ENCODE measurements at regions not wholly inside any gene's neighbourhood (a gene's known extent, or its start where the extent isn't known, plus 50 kb on each side); places are given as distances from the start of the nearest gene placed in this dataset.

GRCh38 chr12:84508851-84509260, 403.7 kb downstream of the SLC6A15 start:
- Histone ChIP-seq H2AK5ac (ENCODE audit: low read depth, low read length) (no peak overlapping the region), H3K14ac (ENCODE audit: insufficient read length) (no peak overlapping the region), H4K91ac (replicated peaks; ENCODE audit: insufficient read length, low read length) (no peak overlapping the region), H4K20me1 (replicated peaks in 1 of 2; ENCODE audit: control insufficient read depth in 1 of 2, insufficient read depth in 2 of 2, low read length in 2 of 2) (no peaks in the 10 kb centered on the region), H2AFZ (ENCODE audit: low read length) (no peak overlapping the region), H3K9me3 (ENCODE audit: insufficient read depth in 2 of 2, low read depth in 1 of 2, low read length in 1 of 2) (no peaks in the 10 kb centered on the region), H3K27me3 (replicated peaks in 1 of 4; ENCODE audit: control insufficient read depth in 3 of 4, extremely low read depth in 1 of 4, insufficient read depth in 3 of 4, low read length in 3 of 4) (no peaks in the 10 kb centered on the region), H2BK15ac (ENCODE audit: low read length) (no peak overlapping the region), H2BK12ac (ENCODE audit: low read depth, low read length) (no peak overlapping the region), H2BK5ac (ENCODE audit: low read depth, low read length) (no peak overlapping the region), H2BK20ac (ENCODE audit: low read length) (no peak overlapping the region), H2BK120ac (replicated peaks; ENCODE audit: low read depth, low read length) (no peak overlapping the region), H3K36me3 (ENCODE audit: control insufficient read depth in 2 of 4, insufficient read depth in 4 of 4, low read length in 3 of 4) (no peaks in the 10 kb centered on the region), H3K9ac (replicated peaks in 1 of 4; ENCODE audit: extremely low read depth in 1 of 4, low read depth in 3 of 4, low read length in 3 of 4) (no peak overlapping the region), H3K4me2 (ENCODE audit: insufficient read depth in 1 of 2, low read depth in 2 of 2, low read length in 2 of 2) (no peak overlapping the region), H4K5ac (ENCODE audit: insufficient read length, low read depth, low read length) (no peak overlapping the region), H3K4me3 (ENCODE audit: extremely low read depth in 1 of 4, insufficient read depth in 2 of 4, low read depth in 3 of 4, low read length in 4 of 4) (no peak overlapping the region), H3K18ac (ENCODE audit: extremely low read depth, low read length) (no peak overlapping the region), H3K56ac (replicated peaks; ENCODE audit: insufficient read length, low read depth, low read length) (no peak overlapping the region), H3K79me2 (ENCODE audit: control insufficient read depth in 1 of 2, insufficient read depth in 2 of 2, low read length in 2 of 2) (no peaks in the 10 kb centered on the region), H4K8ac (ENCODE audit: extremely low read depth, insufficient read depth, low read length) (no peak overlapping the region), H3K79me1 (ENCODE audit: low read depth, low read length) (no peaks in the 10 kb centered on the region), H3K23me2 (ENCODE audit: low read depth, low read length) (no peaks in the 10 kb centered on the region), H3K27ac (ENCODE audit: low read depth, low read length) (no peak overlapping the region), H3K4me1 (replicated peaks in 1 of 4; ENCODE audit: control insufficient read depth in 3 of 4, insufficient read depth in 4 of 4, low read length in 3 of 4) (no peaks in the 10 kb centered on the region), H3K23ac (ENCODE audit: insufficient read length) (no peak overlapping the region), H3K4ac (replicated peaks; ENCODE audit: insufficient read length, low read depth, low read length) (no peak overlapping the region)
- no peak for DNase-seq (ENCODE audit: low read depth in 1 of 2, low spot score in 2 of 2)
- WGBS, 2 experiments (ENCODE audit: extremely low coverage in 1 of 2, insufficient coverage in 1 of 2, insufficient read length in 1 of 2, insufficient replicate concordance in 2 of 2, low coverage in 1 of 2, low lambda C conversion rate in 2 of 2, missing lambda C conversion rate in 1 of 2) = 86% methylated on average over 2 of the region's 2 CpGs; no CpG with 5 or more reads in 1 of the 2 experiments
- CTCF ChIA-PET (ENCODE audit: partially characterized antibody) = interaction anchor here (0.5 to 3.6 kb wide), 6 partner anchors 11 to 682 kb away, joined by 3 to 21 read pairs (median 6); no protein-coding TSS in a partner anchor
- FAIRE-seq = no peak
- POLR2A ChIA-PET (ENCODE audit: partially characterized antibody) = no interaction called here
- no peak for TF ChIP-seq CHD7 (IDR thresholded peaks at IDR 0.05; ENCODE audit: insufficient replicate concordance, low read length)

Data from H1 (cell line).